IPS-NIHi7 (cell line): ENCODE measurements at regions not wholly inside any gene's neighbourhood (a gene's known extent, or its start where the extent isn't known, plus 50 kb on each side); places are given as distances from the start of the nearest gene placed in this dataset.

ENCODE experiments used
- DNase-seq: peaks from one replicate; pipeline ENCODE4 v3.0.0; 2012; ENCODE audit warnings: mixed read lengths; ENCODE audit errors: extremely low spot score

DNA sequence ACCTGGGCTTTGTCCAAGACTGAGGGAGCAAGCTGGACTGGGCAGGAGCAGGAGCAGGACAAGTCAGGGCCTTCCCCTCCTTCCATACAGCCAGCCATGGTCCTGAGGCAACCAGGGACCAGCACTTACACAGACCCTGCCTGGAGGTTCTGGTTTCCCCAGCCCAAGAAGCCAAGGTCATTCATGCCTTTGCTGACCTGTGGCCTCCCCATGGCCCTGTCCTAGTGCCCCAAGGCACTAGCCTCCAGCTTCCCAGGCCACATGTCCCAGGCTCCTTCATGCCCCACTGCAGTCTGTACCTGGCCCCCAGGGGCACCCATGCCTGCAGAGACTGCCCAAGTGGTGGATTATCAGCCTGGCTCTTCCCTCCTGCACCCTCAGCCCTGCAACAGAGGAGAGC is 243.9 kb downstream of the TOMM20 start:
- no peak for DNase-seq

DNA sequence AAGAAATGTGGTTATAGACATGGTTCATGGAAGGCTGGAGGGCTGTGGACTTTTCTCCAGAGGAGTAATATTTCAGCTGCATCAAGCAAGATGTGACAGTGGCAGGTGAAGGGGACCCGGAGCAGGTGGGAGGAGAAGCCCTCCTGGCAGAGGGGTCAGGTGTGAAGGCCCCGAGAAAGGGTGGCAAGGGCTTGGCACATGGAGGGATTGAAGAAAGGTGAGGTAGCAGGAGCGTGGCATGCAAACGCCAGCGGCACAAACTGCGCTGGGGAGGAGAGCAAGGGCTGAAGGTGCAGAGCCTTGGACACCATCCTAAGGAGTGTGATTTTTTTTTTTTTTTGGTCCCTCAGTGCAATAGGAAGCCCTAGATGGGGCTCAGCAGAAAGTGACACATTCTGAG is 244.6 kb downstream of the TOMM20 start:
- DNase-seq: no peak

DNA sequence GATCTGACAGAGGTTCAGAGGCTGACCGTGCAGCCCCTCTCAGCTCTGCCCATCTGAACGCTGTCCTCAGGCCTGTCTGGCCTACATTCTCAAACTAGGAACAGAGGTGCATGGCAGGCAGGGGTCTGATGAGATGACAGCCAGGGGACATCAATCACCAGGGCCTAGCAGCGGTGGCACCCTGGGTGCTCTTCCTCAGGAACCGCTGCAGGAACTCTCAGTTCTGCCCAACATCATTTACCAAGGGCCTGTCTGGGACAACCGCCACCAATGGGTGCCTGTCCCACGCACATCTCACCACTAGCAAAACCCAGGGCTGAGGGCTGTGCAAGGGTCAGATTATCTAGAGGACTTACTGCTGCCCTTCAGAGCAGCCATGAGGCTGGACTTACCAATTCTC is 245.7 kb downstream of the TOMM20 start:
- DNase-seq: no peak

GRCh38 chr1:234881893-234882771 is 246.5 kb downstream of the TOMM20 start:
- DNase-seq: no peak

GRCh38 chr1:234879147-234880080 is 249.2 kb downstream of the TOMM20 start:
- no peak for DNase-seq

DNA sequence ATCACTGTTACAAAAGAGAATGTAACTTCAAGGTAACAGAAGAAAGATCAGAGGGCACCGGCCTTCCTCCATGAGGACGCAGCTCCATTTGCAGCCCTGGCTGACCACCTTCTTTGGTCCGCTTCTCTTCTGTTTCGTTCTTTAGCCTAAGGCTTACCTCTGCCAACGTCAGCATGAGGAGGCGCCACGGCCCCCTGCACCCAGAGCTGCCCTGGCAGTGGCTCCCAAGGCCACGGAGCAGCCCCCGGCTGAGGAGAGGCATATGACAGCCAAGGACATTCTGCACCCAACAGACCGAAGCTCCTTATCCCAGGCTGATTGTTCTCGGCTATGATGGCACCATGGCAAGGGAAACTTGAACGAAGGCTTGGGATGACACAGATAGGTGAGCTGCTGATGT is 250.3 kb downstream of the TOMM20 start:
- DNase-seq: no peak

GRCh38 chr1:234877761-234878160 is 250.9 kb downstream of the TOMM20 start:
- DNase-seq: no peak

DNA sequence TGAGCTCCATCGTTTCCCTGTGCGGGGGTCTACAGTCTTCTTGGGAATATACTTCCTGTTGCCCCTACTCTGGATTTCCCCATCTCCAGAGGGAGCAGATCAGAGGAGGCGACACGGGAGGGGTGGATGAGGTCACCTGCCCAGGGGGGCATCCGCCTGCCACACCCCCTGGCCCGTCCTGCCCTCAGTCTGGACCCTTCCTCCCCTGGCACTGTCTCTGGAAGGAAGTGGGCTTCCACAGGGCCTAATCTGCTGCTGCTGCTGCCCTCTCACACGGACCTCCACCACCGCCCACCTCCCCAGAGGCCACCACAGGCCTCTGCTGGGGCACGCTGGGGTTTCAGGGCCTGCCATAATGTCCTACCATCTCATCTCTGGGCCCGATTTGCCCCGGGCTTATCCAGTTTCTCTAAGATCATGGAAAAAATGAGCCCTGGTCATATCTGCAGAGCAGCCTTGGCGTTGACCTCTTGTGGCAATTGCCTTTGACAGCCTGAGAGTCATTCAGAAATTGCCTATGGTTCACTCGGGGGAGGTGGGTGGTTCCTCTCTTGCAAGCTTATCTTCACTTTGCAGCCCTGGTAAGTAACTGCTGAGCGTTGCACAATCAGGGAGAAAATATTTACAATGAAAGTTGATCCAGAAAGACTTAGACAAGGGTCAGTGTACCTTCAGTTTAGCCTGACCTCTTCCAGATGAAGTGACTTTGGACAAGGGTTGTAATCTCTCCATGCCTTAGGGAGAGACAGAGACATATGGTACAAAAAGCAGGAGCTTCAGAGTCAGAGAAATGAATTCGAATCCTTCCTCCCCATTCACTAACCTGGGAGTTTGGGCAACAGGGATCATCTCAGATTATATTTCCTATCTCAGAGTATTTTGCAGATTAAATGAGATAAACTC is 252.4 kb downstream of the TOMM20 start:
- DNase-seq: no peak

DNA sequence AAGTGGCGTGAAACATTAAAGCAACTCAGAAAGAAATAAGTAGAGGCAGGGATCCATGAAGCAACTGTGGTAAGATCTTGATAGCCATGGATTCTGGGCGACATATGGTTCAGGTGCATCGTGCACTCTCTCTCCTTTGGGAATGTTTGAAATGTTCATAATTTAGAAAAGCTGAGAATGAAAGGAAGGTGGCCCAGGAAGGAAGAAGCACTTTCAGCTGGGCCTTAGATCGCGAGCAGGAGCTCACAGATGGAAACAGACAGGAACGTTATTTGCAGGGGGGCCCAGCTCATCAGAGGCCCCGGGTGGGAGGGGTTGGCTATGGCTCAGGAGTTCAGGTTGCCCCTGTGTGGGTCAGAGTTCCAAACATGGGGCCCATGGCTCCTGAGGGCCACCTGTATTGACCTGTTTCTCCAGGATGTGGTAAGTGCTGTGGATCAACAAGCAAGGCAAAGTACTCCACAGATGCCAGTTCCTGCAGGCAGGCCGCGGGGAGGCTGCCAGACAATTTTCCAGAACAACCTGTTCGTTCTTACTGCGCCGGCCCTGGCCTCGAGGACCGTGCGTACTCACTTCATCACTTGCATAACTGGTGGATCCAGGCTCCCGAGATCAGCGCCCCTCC is 253.2 kb downstream of the TOMM20 start:
- no peak for DNase-seq

- DNase-seq: no peak
These were observed 254.0 kb downstream of the TOMM20 start for GRCh38 chr1:234874291-234875288.

DNA sequence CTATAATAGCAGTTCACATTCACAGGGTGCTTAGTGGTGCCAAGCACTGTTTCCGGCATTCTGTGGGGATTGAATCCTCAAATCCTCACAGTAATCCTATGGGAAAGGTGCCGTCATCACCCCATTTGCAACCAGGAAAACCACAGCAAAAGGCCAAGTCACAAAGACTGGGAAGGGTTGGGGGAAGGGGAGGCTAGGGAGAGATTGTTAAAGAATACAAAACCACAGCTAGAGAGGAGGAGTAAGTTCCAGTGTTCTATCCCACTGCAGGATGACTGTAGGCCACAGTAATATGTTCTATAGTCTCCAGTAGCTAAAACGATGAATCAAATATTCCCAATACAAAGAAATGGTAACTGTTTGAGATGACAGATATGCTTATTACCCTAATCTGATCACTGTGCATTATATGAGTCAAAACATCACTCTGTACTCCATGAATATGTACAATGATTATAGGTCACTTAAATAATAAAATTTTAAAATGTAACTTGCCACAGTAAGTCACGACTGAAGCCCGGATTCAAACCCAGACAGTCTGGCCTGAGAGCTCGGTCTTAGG is 256.8 kb downstream of the TOMM20 start:
- no peak for DNase-seq

DNA sequence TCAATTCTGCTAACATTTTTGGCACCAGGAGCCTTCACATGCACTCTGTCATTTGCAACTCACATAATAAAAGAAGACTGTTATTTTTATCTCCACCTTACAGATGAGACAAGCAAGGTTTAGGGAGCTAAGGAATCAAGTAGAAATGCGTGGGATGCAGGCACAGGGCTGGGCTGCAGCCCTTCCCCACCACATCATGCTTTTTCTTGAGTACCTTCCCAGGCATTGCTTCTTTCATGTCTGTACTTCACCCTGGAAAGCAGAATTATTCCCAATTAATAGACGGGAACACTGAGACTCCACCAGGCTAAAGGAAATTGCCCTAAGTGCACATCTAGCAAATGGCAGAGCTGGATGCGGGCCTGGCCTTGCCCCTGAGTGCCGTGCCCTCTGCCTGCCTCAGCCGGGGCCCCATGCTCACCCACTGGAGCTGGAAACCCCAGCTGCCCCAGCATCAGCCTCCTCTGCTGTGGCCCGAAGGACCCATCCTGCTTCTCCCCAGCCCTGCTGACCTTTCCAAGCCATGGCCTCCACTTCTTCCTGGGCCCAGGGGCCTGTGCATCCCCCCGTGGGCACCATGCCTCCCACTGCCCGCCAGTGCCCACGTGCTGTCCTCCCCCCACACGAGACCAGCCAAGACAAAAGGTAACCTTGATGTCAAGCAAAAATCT is 257.5 kb downstream of the TOMM20 start:
- DNase-seq: no peak

DNA sequence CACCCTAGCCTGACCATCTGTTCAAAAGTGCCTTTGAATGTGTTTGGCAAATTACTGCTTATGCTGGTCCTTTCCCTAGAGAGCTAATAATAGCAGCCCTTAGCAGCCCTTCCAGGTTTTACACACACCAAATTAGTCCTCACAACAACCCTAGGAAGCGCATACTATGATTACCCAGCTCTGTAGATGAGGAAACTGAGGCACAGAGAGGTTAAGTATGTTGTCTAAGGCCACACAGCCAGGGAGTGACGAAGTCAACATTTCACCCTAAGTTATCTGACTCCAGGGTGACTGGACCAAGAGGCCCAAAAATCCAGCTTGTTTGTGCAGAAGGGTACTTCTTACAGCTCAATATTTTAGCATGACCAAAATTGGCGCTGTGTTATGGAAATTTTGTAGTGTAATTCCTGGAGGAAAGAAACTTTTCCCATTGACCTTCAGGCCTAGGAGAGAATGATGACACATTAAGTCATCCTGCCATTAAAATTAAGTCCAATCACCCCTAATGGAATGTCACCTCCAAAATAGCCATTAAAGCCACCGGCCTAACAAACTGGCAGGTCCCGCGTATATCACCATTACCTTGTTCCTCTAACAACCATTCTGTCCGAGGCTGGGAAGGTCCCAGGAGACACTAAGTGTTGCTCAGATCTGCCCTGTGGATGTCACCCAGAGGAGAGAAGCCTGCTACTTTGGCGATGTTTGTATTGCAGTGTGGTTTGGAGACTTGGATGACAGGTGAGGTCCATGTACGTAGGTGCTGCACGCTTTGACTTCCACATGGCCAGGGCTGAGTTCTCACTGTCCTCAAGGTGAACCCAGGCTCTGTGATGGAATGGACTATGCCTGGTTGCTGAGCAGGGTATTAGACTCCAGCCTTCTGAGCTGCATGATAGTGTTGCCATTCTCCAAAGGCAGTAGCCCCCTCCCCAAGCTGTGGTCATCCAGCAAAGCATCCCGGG is 258.3 kb downstream of the TOMM20 start:
- DNase-seq: no peak

- DNase-seq: no peak
These were observed 259.2 kb downstream of the TOMM20 start for GRCh38 chr1:234869182-234870019.

DNA sequence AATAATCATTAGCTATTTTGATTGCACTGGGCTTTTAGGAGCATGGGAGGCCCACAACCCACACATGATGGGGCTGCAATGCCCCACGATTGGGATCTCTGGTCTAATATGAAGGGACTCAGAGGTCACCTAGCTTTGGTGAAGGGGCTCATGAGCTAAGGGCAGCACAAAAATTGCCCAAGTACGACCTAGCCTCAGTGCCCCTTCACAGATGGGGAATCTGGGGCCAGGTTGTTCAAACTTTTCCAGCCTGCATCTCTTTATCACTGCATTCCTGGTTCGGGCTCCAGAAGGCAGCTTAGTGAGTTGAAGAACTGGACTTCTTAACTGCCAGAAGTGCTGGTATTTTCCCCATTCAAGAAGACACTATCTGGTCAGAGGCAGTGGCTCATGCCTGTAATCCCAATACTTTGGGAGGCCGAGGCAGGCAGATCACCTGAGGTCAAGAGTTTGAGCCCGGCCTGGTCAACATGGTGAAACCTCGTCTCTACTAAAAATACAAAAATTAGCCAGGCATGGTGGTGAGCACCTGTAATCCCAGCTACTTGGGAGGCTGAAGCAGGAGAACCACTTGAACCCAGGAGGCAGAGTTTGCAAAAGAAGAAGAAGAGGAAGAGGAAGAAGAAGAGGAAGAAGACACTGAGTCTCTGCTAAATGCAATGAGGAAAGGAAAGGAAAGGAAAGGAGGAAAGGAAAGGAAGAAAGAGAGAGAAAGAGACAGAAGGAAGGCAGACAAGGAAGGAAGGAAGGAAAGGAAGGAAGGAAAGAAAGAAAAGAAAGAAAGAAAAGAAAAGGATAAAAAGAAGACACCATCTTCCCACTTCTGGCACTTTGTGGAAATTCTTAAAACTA is 258.5 kb upstream of the IRF2BP2 start:
- DNase-seq: no peak
